Gastroesophageal sphincter (tissue), 4 donors: ENCODE measurements at regions not wholly inside any gene's neighbourhood (a gene's known extent, or its start where the extent isn't known, plus 50 kb on each side); places are given as distances from the start of the nearest gene placed in this dataset.

Experiments used
- ATAC-seq: fragments of 150-250 bp; one replicate; pipeline ENCODE4 v1.9.1; 2016; ENCODE audit warnings: mild to moderate bottlenecking, moderate library complexity
- H3K27ac ChIP-seq, 4 donors: fragments of 200-600 bp; sonication (generic) in 3 of 4; 1 replicate in 3 of 4; 2 replicates in 1 of 4; pipeline ENCODE4 v1.5.1; 2016 to 2019
- H3K27me3 ChIP-seq: fragments of 200-600 bp; sonication (generic); one replicate; pipeline ENCODE4 v1.5.1; 2019
- H3K36me3 ChIP-seq, 2 donors: fragments of 200-600 bp; sonication (generic); one replicate each; pipeline ENCODE4 v1.5.1; 2019; ENCODE audit warnings: control low read depth in 1 of 2
- H3K4me1 ChIP-seq, 3 donors: fragments of 200-600 bp; sonication (generic); 1 replicate in 2 of 3; 2 replicates in 1 of 3; pipeline ENCODE4 v1.5.1; 2016 to 2019; ENCODE audit warnings: control low read depth in 2 of 3
- H3K4me3 ChIP-seq, 2 donors: fragments of 200-600 bp; sonication (generic); one replicate each; pipeline ENCODE4 v1.5.1; 2019; ENCODE audit warnings: mild to moderate bottlenecking in 1 of 2, moderate library complexity in 1 of 2
- H3K9me3 ChIP-seq, 3 donors: fragments of 200-600 bp; sonication (generic); one replicate each; pipeline ENCODE4 v1.5.1; 2017 to 2019; ENCODE audit warnings: control low read depth in 2 of 3
- EP300 ChIP-seq: sonication (generic); formaldehyde crosslinking; IDR thresholded peaks from one replicate; pipeline ENCODE4 v1.6.1; 2017; ENCODE audit warnings: antibody characterized with exemption, mild to moderate bottlenecking
- POLR2A ChIP-seq, 2 donors: fragments of 450-650 bp; IDR thresholded peaks; one replicate each; pipeline ENCODE4 v1.6.1; 2017; ENCODE audit warnings: antibody characterized with exemption in 2 of 2, mild to moderate bottlenecking in 2 of 2, moderate library complexity in 1 of 2
- POLR2AphosphoS5 ChIP-seq: sonication (generic); formaldehyde crosslinking; IDR thresholded peaks from one replicate; pipeline ENCODE4 v1.6.1; 2017; ENCODE audit warnings: antibody characterized with exemption
- WGBS, 2 donors: methylation state at CpG; one replicate each; pipeline ENCODE4 v1.1.5; 2018; ENCODE audit warnings: low coverage in 1 of 2; 5-methylcytosine and 5-hydroxymethylcytosine counted together
- TF ChIP-seq, protein P1 (sequence below), 4 experiments: fragments of 200-600 bp in 2 of 4; fragments of 450-650 bp in 2 of 4; sonication (generic) in 1 of 4; IDR thresholded peaks; one replicate each; pipeline ENCODE4 v1.5.1; 2017 to 2019; ENCODE audit warnings: antibody characterized with exemption in 4 of 4, mild to moderate bottlenecking in 2 of 4, moderate library complexity in 2 of 4

DNA sequence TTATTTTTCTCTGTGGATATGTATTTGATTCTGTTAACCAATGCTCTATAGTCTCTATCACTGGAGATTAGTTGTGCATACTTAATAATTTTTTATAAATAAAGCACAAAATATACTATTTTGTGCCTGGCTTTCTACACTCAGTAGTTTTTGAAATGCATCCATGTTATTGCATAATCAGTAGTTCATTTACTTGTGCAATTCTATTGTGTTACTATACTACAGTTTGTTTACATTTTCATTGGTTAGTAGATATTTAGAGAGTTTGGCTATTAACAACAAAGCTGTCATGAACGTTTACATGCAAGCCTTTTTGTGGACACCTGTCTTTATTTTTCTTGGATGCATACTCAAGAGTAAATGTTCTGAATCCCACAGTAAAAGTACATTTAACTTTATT lies 265.0 kb upstream of the FAT4 start:
- Histone ChIP-seq H3K9me3 (no peaks in the 10 kb centered on the region), H3K27me3 (no peaks in the 10 kb centered on the region), H3K36me3 (no peaks in the 10 kb centered on the region), H3K27ac (no peak overlapping the region), H3K4me1 (peaks cover 0 to 5% (median 0%) of the 10 kb centered on the region in 3 donors), H3K4me3 (no peak overlapping the region)
- 35 to 36% methylated on average over 1 of the region's 1 CpG for WGBS, 2 donors
- no peak for ATAC-seq
- TF ChIP-seq, protein P1, sequence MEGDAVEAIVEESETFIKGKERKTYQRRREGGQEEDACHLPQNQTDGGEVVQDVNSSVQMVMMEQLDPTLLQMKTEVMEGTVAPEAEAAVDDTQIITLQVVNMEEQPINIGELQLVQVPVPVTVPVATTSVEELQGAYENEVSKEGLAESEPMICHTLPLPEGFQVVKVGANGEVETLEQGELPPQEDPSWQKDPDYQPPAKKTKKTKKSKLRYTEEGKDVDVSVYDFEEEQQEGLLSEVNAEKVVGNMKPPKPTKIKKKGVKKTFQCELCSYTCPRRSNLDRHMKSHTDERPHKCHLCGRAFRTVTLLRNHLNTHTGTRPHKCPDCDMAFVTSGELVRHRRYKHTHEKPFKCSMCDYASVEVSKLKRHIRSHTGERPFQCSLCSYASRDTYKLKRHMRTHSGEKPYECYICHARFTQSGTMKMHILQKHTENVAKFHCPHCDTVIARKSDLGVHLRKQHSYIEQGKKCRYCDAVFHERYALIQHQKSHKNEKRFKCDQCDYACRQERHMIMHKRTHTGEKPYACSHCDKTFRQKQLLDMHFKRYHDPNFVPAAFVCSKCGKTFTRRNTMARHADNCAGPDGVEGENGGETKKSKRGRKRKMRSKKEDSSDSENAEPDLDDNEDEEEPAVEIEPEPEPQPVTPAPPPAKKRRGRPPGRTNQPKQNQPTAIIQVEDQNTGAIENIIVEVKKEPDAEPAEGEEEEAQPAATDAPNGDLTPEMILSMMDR (IDR thresholded peaks at IDR 0.05): no peak
- TF ChIP-seq POLR2AphosphoS5 (no peak), EP300 (no peak), POLR2A (IDR thresholded peaks at IDR 0.05) (no peak)

DNA sequence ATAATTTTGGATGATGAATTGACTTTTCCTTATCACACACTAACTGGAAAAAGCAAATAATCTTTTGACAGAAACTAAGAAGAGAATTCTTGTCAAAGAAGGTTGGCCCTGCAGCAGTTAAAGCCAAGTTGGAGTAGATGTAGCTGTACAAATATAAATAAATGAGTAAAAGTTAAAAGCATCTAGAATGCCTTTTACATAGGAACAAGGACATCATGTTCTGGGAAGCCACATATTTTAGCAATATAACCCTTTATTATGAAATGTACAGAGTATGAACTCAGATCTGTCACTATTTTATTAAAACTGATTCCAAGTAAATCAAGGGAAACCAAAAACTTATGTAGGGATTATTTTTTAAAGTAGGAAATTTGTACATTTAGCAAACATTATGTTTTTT lies 269.4 kb upstream of the FAT4 start:
- TF ChIP-seq, protein P1 (IDR thresholded peaks at IDR 0.05): no peak
- TF ChIP-seq POLR2AphosphoS5 (no peak), EP300 (no peak), POLR2A (IDR thresholded peaks at IDR 0.05) (no peak)
- no peak overlapping the region for H3K27ac ChIP-seq
- H3K4me1 ChIP-seq: peaks cover 0 to 7% (median 0%) of the 10 kb centered on the region in 3 donors
- H3K27me3 ChIP-seq: no peaks in the 10 kb centered on the region
- H3K36me3 ChIP-seq: no peaks in the 10 kb centered on the region
- no peaks in the 10 kb centered on the region for H3K9me3 ChIP-seq
- H3K4me3 ChIP-seq: no peak overlapping the region
- ATAC-seq: no peak

DNA sequence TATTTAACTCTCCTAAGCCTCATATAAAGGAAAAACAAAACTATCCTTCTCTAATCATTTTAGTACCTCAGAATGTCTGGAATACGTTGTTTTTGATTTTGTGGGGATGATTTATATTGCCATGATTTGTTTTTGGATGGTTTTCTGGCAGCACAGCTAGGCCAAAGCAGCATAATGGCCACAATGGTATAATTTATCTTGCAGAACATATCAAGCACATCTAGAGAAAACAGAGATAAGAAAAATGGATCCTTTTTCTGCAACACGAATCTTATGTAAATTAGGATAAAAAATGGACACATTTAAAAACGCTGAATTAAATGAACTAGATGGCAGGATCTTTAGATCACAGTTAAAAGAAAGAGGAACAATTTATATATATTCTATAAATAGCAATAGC lies 269.9 kb upstream of the FAT4 start:
- Histone ChIP-seq H3K4me3 (no peak overlapping the region), H3K36me3 (no peaks in the 10 kb centered on the region), H3K27ac (no peak overlapping the region), H3K9me3 (no peaks in the 10 kb centered on the region), H3K27me3 (no peaks in the 10 kb centered on the region), H3K4me1 (peaks cover 0 to 7% (median 0%) of the 10 kb centered on the region in 3 donors)
- WGBS, 2 donors: 9 to 13% methylated on average over 3 of the region's 3 CpGs
- TF ChIP-seq POLR2AphosphoS5: no peak
- no peak for TF ChIP-seq EP300
- TF ChIP-seq, protein P1 (IDR thresholded peaks at IDR 0.05): no peak
- no peak for TF ChIP-seq POLR2A (IDR thresholded peaks at IDR 0.05)
- ATAC-seq: no peak

DNA sequence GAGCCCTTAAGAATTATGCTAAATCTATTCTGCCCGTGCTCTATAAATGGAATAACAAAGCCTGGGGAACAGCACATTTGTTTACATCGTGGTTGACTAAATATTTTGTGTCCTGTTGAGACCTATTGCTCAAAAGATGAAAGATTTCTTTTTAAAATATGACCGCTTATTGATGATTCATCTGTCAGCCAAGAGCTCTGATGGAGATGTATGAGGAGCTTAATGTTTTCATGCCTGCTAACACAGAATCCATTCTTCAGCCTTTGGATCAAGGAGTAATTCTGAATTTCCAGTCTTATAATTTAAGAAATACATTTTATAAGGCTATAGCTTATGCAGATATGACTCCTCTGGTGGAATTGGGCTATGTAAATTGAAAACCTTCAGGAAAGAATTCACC lies 271.3 kb upstream of the FAT4 start:
- no peaks in the 10 kb centered on the region for H3K9me3 ChIP-seq
- TF ChIP-seq POLR2A (IDR thresholded peaks at IDR 0.05) (no peak), EP300 (no peak), POLR2AphosphoS5 (no peak)
- TF ChIP-seq, protein P1 (IDR thresholded peaks at IDR 0.05): no peak
- H3K36me3 ChIP-seq: no peaks in the 10 kb centered on the region
- ATAC-seq: no peak
- H3K27me3 ChIP-seq: no peaks in the 10 kb centered on the region
- H3K27ac ChIP-seq: no peak overlapping the region
- no peak overlapping the region for H3K4me3 ChIP-seq
- 80 to 83% methylated on average over 3 of the region's 3 CpGs for WGBS, 2 donors
- H3K4me1 ChIP-seq: peaks cover 0 to 7% (median 0%) of the 10 kb centered on the region in 3 donors

DNA sequence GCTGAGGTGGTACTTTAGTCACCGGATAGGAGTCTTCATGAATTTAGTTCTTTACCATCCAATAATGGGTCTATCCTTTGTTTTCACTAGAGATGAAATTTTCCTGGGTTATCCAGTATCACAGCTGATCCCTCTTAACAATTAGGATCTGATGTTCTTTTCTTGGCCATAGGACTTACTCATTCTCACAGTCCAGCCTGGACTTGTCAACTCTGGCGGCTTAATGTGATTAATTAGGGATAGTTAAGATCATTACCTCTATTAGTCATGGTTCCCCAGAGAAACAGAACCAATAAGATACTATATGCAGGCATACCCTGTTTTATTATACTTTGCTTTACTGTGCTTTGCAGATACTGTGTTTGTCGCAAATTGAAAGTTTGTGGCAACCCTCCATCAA lies 272.7 kb upstream of the FAT4 start:
- ATAC-seq: no peak
- Histone ChIP-seq H3K4me3 (no peak overlapping the region), H3K27ac (no peak overlapping the region), H3K36me3 (no peaks in the 10 kb centered on the region), H3K9me3 (no peaks in the 10 kb centered on the region), H3K27me3 (no peaks in the 10 kb centered on the region), H3K4me1 (peaks cover 0 to 7% (median 0%) of the 10 kb centered on the region in 3 donors)
- 78 to 87% methylated on average over 3 of the region's 3 CpGs for WGBS, 2 donors
- TF ChIP-seq, protein P1 (IDR thresholded peaks at IDR 0.05): no peak
- TF ChIP-seq POLR2A (IDR thresholded peaks at IDR 0.05) (no peak), POLR2AphosphoS5 (no peak), EP300 (no peak)
